ENCODE measurements at regions not wholly inside any gene's neighbourhood (a gene's known extent, or its start where the extent isn't known, plus 50 kb on each side); places are given as distances from the start of the nearest gene placed in this dataset.

DNA sequence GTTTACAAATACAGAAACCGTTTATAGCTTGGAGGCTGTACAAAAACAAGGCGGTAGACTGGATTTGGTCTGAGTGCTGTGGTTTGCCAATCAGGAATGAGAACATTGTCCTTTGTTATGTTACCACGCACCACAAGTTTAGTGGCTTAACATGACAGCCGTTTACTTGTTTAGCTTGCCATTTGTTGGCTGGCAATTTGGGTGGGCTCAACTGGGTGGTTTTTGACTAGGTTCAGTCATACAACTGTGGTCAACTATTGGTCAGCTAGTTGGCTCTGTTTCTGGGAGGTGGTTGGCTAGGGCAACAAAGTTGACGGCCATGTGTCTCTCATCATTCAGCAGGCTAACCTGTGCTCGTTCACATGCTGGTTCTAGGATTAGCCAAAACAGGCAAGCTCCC is 60.1 kb upstream of the SP8 start:
- H3K9me3 ChIP-seq (replicated peaks in 1 of 2; ENCODE audit: control insufficient read depth in 1 of 2, insufficient read depth in 1 of 2, low read length in 2 of 2): peaks cover 5 to 6% of the 10 kb centered on the region in 2 donors
- no peak overlapping the region for H3K9ac ChIP-seq (ENCODE audit: insufficient read depth, low read length, poor library complexity, severe bottlenecking)
- no peak overlapping the region for H3K4me3 Mint-ChIP-seq
- peaks cover 0 to 20% (median 10%) of the 10 kb centered on the region in 7 donors for H3K9me3 Mint-ChIP-seq
- H3K36me3 Mint-ChIP-seq: no peaks in the 10 kb centered on the region
- no peak for DNase-seq
- no peak overlapping the region for H3K4me2 ChIP-seq (replicated peaks; ENCODE audit: extremely low read depth, low read length, poor library complexity, severe bottlenecking)
- no peak overlapping the region for H3K27ac Mint-ChIP-seq
- WGBS (ENCODE audit: insufficient coverage): 100% methylated on average over 5 of the region's 6 CpGs
- H3K27me3 ChIP-seq (ENCODE audit: control insufficient read depth in 2 of 2, insufficient read depth in 2 of 2, low read length in 2 of 2): no peaks in the 10 kb centered on the region
- H3K36me3 ChIP-seq (replicated peaks in 1 of 2; ENCODE audit: control insufficient read depth in 1 of 2, insufficient read depth in 2 of 2, low read length in 2 of 2): no peaks in the 10 kb centered on the region
- H3K4me1 Mint-ChIP-seq: no peaks in the 10 kb centered on the region
- H4K20me1 ChIP-seq (ENCODE audit: insufficient read depth, low read length): no peaks in the 10 kb centered on the region
- H3K79me2 ChIP-seq (ENCODE audit: insufficient read depth, low read length): no peaks in the 10 kb centered on the region
- H2AFZ ChIP-seq (ENCODE audit: insufficient read depth, low read depth, low read length, poor library complexity, severe bottlenecking): no peak overlapping the region
- intact Hi-C loops (cut with micrococcal nuclease): no loop called here
- H3K4me3 ChIP-seq (replicated peaks in 1 of 3; ENCODE audit: low read depth in 2 of 3, low read length in 3 of 3): no peak overlapping the region
- H3K27me3 Mint-ChIP-seq (ENCODE audit: low read depth in 3 of 3): no peaks in the 10 kb centered on the region
- TF ChIP-seq, protein P1, sequence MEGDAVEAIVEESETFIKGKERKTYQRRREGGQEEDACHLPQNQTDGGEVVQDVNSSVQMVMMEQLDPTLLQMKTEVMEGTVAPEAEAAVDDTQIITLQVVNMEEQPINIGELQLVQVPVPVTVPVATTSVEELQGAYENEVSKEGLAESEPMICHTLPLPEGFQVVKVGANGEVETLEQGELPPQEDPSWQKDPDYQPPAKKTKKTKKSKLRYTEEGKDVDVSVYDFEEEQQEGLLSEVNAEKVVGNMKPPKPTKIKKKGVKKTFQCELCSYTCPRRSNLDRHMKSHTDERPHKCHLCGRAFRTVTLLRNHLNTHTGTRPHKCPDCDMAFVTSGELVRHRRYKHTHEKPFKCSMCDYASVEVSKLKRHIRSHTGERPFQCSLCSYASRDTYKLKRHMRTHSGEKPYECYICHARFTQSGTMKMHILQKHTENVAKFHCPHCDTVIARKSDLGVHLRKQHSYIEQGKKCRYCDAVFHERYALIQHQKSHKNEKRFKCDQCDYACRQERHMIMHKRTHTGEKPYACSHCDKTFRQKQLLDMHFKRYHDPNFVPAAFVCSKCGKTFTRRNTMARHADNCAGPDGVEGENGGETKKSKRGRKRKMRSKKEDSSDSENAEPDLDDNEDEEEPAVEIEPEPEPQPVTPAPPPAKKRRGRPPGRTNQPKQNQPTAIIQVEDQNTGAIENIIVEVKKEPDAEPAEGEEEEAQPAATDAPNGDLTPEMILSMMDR (IDR thresholded peaks at IDR 0.05): no peak
- H3K4me1 ChIP-seq (ENCODE audit: control insufficient read depth in 1 of 2, insufficient read depth in 2 of 2, low read length in 2 of 2): no peaks in the 10 kb centered on the region
- no peak overlapping the region for H3K27ac ChIP-seq (ENCODE audit: low read depth in 1 of 2, low read length in 2 of 2)

- Mint-ChIP-seq H3K27me3 (ENCODE audit: low read depth in 3 of 3) (peaks cover 0 to 2% (median 0%) of the 10 kb centered on the region in 3 donors), H3K9me3 (peaks cover 0 to 10% (median 5%) of the 10 kb centered on the region in 7 donors), H3K4me1 (no peaks in the 10 kb centered on the region), H3K36me3 (no peaks in the 10 kb centered on the region), H3K27ac (no peak overlapping the region), H3K4me3 (no peak overlapping the region)
- Histone ChIP-seq H2AFZ (ENCODE audit: insufficient read depth, low read depth, low read length, poor library complexity, severe bottlenecking) (no peak overlapping the region), H3K79me2 (ENCODE audit: insufficient read depth, low read length) (no peaks in the 10 kb centered on the region), H3K4me2 (replicated peaks; ENCODE audit: extremely low read depth, low read length, poor library complexity, severe bottlenecking) (no peak overlapping the region), H3K4me3 (replicated peaks in 1 of 3; ENCODE audit: low read depth in 2 of 3, low read length in 3 of 3) (no peak overlapping the region), H3K9me3 (replicated peaks in 1 of 2; ENCODE audit: control insufficient read depth in 1 of 2, insufficient read depth in 1 of 2, low read length in 2 of 2) (no peaks in the 10 kb centered on the region), H3K4me1 (ENCODE audit: control insufficient read depth in 1 of 2, insufficient read depth in 2 of 2, low read length in 2 of 2) (no peaks in the 10 kb centered on the region), H3K27ac (ENCODE audit: low read depth in 1 of 2, low read length in 2 of 2) (no peak overlapping the region), H3K27me3 (ENCODE audit: control insufficient read depth in 2 of 2, insufficient read depth in 2 of 2, low read length in 2 of 2) (no peaks in the 10 kb centered on the region), H4K20me1 (ENCODE audit: insufficient read depth, low read length) (no peaks in the 10 kb centered on the region), H3K9ac (ENCODE audit: insufficient read depth, low read length, poor library complexity, severe bottlenecking) (no peak overlapping the region), H3K36me3 (replicated peaks in 1 of 2; ENCODE audit: control insufficient read depth in 1 of 2, insufficient read depth in 2 of 2, low read length in 2 of 2) (no peaks in the 10 kb centered on the region)
- intact Hi-C loops (cut with micrococcal nuclease): no loop called here
- TF ChIP-seq, protein P1 (IDR thresholded peaks at IDR 0.05): no peak
- DNase-seq: no peak
- WGBS (ENCODE audit: insufficient coverage): 81% methylated on average over 3 of the region's 3 CpGs
Observed at GRCh38 chr7:20858951-20859350, 72.3 kb upstream of the SP8 start.

Measured in CD14-positive monocyte (primary cell).